H9 (cell line): ENCODE measurements at regions not wholly inside any gene's neighbourhood (a gene's known extent, or its start where the extent isn't known, plus 50 kb on each side); places are given as distances from the start of the nearest gene placed in this dataset.

ENCODE experiments used
- DNase-seq: peaks from one replicate; pipeline ENCODE4 v3.0.0-alpha.2; 2017
- H2AFZ ChIP-seq: one replicate; pipeline ENCODE4 v1.6.1; 2013; ENCODE audit warnings: mild to moderate bottlenecking, low read length, control low read depth, moderate library complexity
- H2AK5ac ChIP-seq: 2 replicates; pipeline ENCODE4 v1.6.1; 2013; ENCODE audit warnings: low read length, control low read depth, mixed read lengths; ENCODE audit not compliant: insufficient read length
- H2BK120ac ChIP-seq: one replicate; pipeline ENCODE4 v1.6.1; 2013; ENCODE audit warnings: low read depth, mild to moderate bottlenecking, low read length, control low read depth, inconsistent platforms; ENCODE audit not compliant: poor library complexity, severe bottlenecking
- H2BK12ac ChIP-seq: 2 replicates; pipeline ENCODE4 v1.6.1; 2013; ENCODE audit warnings: low read length, control low read depth, mixed read lengths, low read depth; ENCODE audit not compliant: insufficient read length
- H2BK15ac ChIP-seq: 2 replicates; pipeline ENCODE4 v1.6.1; 2013; ENCODE audit warnings: low read depth, low read length, control low read depth
- H2BK20ac ChIP-seq: one replicate; pipeline ENCODE4 v1.6.1; 2013; ENCODE audit warnings: low read depth, mild to moderate bottlenecking, low read length, control low read depth, inconsistent platforms; ENCODE audit not compliant: poor library complexity, severe bottlenecking
- H2BK5ac ChIP-seq: 2 replicates; pipeline ENCODE4 v1.6.1; 2013; ENCODE audit warnings: low read length, control low read depth, mixed read lengths; ENCODE audit not compliant: insufficient read length
- H3K14ac ChIP-seq: 2 replicates; pipeline ENCODE4 v1.6.1; 2013; ENCODE audit warnings: low read length, control low read depth; ENCODE audit not compliant: insufficient read depth
- H3K18ac ChIP-seq: 2 replicates; pipeline ENCODE4 v1.6.1; 2013; ENCODE audit warnings: low read depth, mild to moderate bottlenecking, mixed read lengths, low read length, control low read depth; ENCODE audit not compliant: insufficient read length
- H3K23ac ChIP-seq: 2 replicates; pipeline ENCODE4 v1.6.1; 2013; ENCODE audit warnings: low read length, control low read depth, mixed read lengths, low read depth; ENCODE audit not compliant: insufficient read length
- H3K23me2 ChIP-seq: 2 replicates; pipeline ENCODE4 v1.6.1; 2013; ENCODE audit warnings: low read depth, mild to moderate bottlenecking, mixed read lengths, low read length, control low read depth; ENCODE audit not compliant: insufficient read length, poor library complexity, severe bottlenecking
- H3K27ac ChIP-seq: 2 replicates; pipeline ENCODE4 v1.5.1; 2013; ENCODE audit warnings: low read length, control low read depth, mixed read lengths, low read depth; ENCODE audit not compliant: insufficient read length
- H3K27me3 ChIP-seq: 2 replicates; pipeline ENCODE4 v1.6.1; 2013; ENCODE audit warnings: low read length, control low read depth, inconsistent platforms; ENCODE audit not compliant: insufficient read depth
- H3K4ac ChIP-seq: 2 replicates; pipeline ENCODE4 v1.6.1; 2013; ENCODE audit warnings: low read depth, mild to moderate bottlenecking, control low read depth, inconsistent platforms, low read length, moderate library complexity
- H3K4me1 ChIP-seq: 2 replicates; pipeline ENCODE4 v1.6.1; 2013; ENCODE audit warnings: low read length, control low read depth, inconsistent platforms; ENCODE audit not compliant: insufficient read depth
- H3K4me2 ChIP-seq: 2 replicates; pipeline ENCODE4 v1.6.1; 2013; ENCODE audit warnings: low read length, control low read depth, mixed read lengths; ENCODE audit not compliant: insufficient read length, insufficient read depth
- H3K56ac ChIP-seq: 2 replicates; pipeline ENCODE4 v1.6.1; 2013; ENCODE audit warnings: low read depth, mild to moderate bottlenecking, mixed read lengths, low read length, control low read depth; ENCODE audit not compliant: insufficient read length
- H3K79me1 ChIP-seq: 2 replicates; pipeline ENCODE4 v1.6.1; 2013; ENCODE audit warnings: low read depth, mild to moderate bottlenecking, moderate library complexity, low read length, control low read depth, inconsistent platforms; ENCODE audit not compliant: insufficient read depth, poor library complexity, severe bottlenecking
- H3K79me2 ChIP-seq: 2 replicates; pipeline ENCODE4 v1.6.1; 2013; ENCODE audit warnings: low read length, control low read depth, inconsistent platforms; ENCODE audit not compliant: insufficient read depth
- H3K9ac ChIP-seq: 2 replicates; pipeline ENCODE4 v1.6.1; 2013; ENCODE audit warnings: low read length, control low read depth, mixed read lengths; ENCODE audit not compliant: insufficient read length; ENCODE audit errors: extremely low read depth
- H3K9me3 ChIP-seq: one replicate; pipeline ENCODE4 v1.6.1; 2013; ENCODE audit warnings: low read depth, low read length, inconsistent platforms; ENCODE audit not compliant: control insufficient read depth
- H3T11ph ChIP-seq: one replicate; pipeline ENCODE4 v1.6.1; 2013; ENCODE audit warnings: mild to moderate bottlenecking, low read length, control low read depth, inconsistent platforms
- H4K20me1 ChIP-seq: one replicate; pipeline ENCODE4 v1.6.1; 2013; ENCODE audit not compliant: control insufficient read depth, insufficient read length, insufficient read depth
- H4K5ac ChIP-seq: 2 replicates; pipeline ENCODE4 v1.6.1; 2013; ENCODE audit warnings: low read depth, mild to moderate bottlenecking, mixed read lengths, low read length, control low read depth; ENCODE audit not compliant: insufficient read length
- H4K8ac ChIP-seq: replicated peaks from 2 replicates; pipeline ENCODE4 v1.6.1; 2013; ENCODE audit warnings: low read length, control low read depth, mixed read lengths, low read depth; ENCODE audit not compliant: insufficient read length
- H4K91ac ChIP-seq: 2 replicates; pipeline ENCODE4 v1.6.1; 2013; ENCODE audit warnings: low read depth, mild to moderate bottlenecking, moderate library complexity, mixed read lengths, low read length, control low read depth; ENCODE audit not compliant: insufficient read length
- H3K27ac Mint-ChIP-seq, 3 experiments: 2 replicates in 2 of 3; 3 replicates in 1 of 3; pipeline ENCODE4 v1.8.0; 2020 to 2021; ENCODE audit warnings: mixed read lengths in 3 of 3, mild to moderate bottlenecking in 1 of 3, moderate library complexity in 1 of 3
- H3K27me3 Mint-ChIP-seq: 2 replicates; pipeline ENCODE4 v1.8.0; 2021; ENCODE audit warnings: low read depth, mild to moderate bottlenecking, moderate library complexity, mixed read lengths
- H3K36me3 Mint-ChIP-seq, 3 experiments: 2 replicates in 2 of 3; 3 replicates in 1 of 3; pipeline ENCODE4 v1.8.0; 2020 to 2021; ENCODE audit warnings: low read depth in 3 of 3, mixed read lengths in 3 of 3; ENCODE audit not compliant: insufficient read depth in 1 of 3
- H3K4me1 Mint-ChIP-seq, 2 experiments: 2 replicates each; pipeline ENCODE4 v1.8.0; 2020; ENCODE audit warnings: mixed read lengths in 2 of 2
- H3K4me3 Mint-ChIP-seq, 2 experiments: 2 replicates in 1 of 2; 3 replicates in 1 of 2; pipeline ENCODE4 v1.8.0; 2020 to 2021; ENCODE audit warnings: mild to moderate bottlenecking in 2 of 2, mixed read lengths in 2 of 2, moderate library complexity in 1 of 2
- H3K9me3 Mint-ChIP-seq, 2 experiments: 2 replicates in 1 of 2; 3 replicates in 1 of 2; pipeline ENCODE4 v1.8.0; 2020; ENCODE audit warnings: mild to moderate bottlenecking in 2 of 2, mixed read lengths in 2 of 2, moderate library complexity in 1 of 2
- WGBS: extraction: QIAGEN DNeasy Blood & Tissue Kit; methylation state at CpG from one replicate; pipeline ENCODE4 v1.1.7; 2013; ENCODE audit warnings: missing lambda C conversion rate, low lambda C conversion rate, mixed read lengths; ENCODE audit not compliant: insufficient read length; ENCODE audit errors: extremely low coverage; 5-methylcytosine and 5-hydroxymethylcytosine counted together
- TF ChIP-seq, protein P1 (sequence below): fragments of 200-600 bp; sonication (generic); conservative IDR thresholded peaks from 3 replicates; pipeline ENCODE4 v1.8.0; 2021; ENCODE audit warnings: antibody characterized with exemption, mild to moderate bottlenecking

DNA sequence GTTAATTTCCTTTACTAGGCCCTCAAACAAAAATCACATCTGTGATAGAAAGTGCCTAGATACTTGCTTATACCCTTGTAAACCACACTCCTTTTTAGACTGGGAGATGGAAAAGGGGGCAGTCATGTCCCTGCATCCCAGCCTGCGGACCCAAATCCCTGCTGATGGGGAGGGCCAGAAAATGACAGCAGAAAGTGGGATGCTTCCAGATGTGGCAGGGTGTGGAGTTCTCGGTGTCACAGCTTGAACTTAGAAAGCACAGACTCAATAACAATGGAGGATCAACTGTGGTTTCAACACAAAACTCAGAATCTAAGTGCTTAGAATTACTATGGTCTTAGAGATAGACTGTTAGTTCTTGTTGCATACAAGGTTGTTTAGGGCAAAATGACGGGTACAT lies 95.6 kb upstream of the F3 start:
- no peak for DNase-seq
- no peak overlapping the region for H4K5ac ChIP-seq
- no peak overlapping the region for H2BK20ac ChIP-seq
- no peaks in the 10 kb centered on the region for H3K79me2 ChIP-seq
- H2BK12ac ChIP-seq, result no peak overlapping the region
- no peak overlapping the region for H3K56ac ChIP-seq
- Mint-ChIP-seq H3K4me3 (no peak overlapping the region), H3K9me3 (no peaks in the 10 kb centered on the region), H3K27ac (no peak overlapping the region), H3K27me3 (no peaks in the 10 kb centered on the region), H3K4me1 (peaks cover 25 to 32% of the 10 kb centered on the region in 2 experiments), H3K36me3 (no peaks in the 10 kb centered on the region)
- H2BK5ac ChIP-seq, result no peak overlapping the region
- H3T11ph ChIP-seq, result no peak overlapping the region
- H3K79me1 ChIP-seq, result no peaks in the 10 kb centered on the region
- H3K23me2 ChIP-seq, result no peaks in the 10 kb centered on the region
- no peak overlapping the region for H2AK5ac ChIP-seq
- H4K20me1 ChIP-seq, result no peaks in the 10 kb centered on the region
- no peak overlapping the region for H2AFZ ChIP-seq
- TF ChIP-seq, protein P1, sequence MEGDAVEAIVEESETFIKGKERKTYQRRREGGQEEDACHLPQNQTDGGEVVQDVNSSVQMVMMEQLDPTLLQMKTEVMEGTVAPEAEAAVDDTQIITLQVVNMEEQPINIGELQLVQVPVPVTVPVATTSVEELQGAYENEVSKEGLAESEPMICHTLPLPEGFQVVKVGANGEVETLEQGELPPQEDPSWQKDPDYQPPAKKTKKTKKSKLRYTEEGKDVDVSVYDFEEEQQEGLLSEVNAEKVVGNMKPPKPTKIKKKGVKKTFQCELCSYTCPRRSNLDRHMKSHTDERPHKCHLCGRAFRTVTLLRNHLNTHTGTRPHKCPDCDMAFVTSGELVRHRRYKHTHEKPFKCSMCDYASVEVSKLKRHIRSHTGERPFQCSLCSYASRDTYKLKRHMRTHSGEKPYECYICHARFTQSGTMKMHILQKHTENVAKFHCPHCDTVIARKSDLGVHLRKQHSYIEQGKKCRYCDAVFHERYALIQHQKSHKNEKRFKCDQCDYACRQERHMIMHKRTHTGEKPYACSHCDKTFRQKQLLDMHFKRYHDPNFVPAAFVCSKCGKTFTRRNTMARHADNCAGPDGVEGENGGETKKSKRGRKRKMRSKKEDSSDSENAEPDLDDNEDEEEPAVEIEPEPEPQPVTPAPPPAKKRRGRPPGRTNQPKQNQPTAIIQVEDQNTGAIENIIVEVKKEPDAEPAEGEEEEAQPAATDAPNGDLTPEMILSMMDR, result no peak
- no peak overlapping the region for H2BK120ac ChIP-seq
- no peak overlapping the region for H2BK15ac ChIP-seq
- H4K91ac ChIP-seq, result no peak overlapping the region
- no peaks in the 10 kb centered on the region; the same call in 1 of the 2 replicates for H3K27me3 ChIP-seq
- H3K18ac ChIP-seq, result no peak overlapping the region
- H3K14ac ChIP-seq, result no peak overlapping the region
- H3K4me1 ChIP-seq, result no peaks in the 10 kb centered on the region; the same call in 1 of the 2 replicates
- no peak overlapping the region for H4K8ac ChIP-seq
- no peak overlapping the region for H3K23ac ChIP-seq
- no peak overlapping the region for H3K9ac ChIP-seq
- H3K4me2 ChIP-seq, result no peak overlapping the region
- H3K27ac ChIP-seq, result no peak overlapping the region
- no peaks in the 10 kb centered on the region for H3K9me3 ChIP-seq
- no peak overlapping the region for H3K4ac ChIP-seq
- no CpG with 5 or more reads among the region's 3 CpGs for WGBS
